Panc1 (cell line): ENCODE measurements at regions not wholly inside any gene's neighbourhood (a gene's known extent, or its start where the extent isn't known, plus 50 kb on each side); places are given as distances from the start of the nearest gene placed in this dataset.

Source experiments
- ATAC-seq: fragments of 200-7000 bp; cut with Tn5 transposase; 2 replicates; pipeline ENCODE4 v1.9.1; 2020; ENCODE audit warnings: mild to moderate bottlenecking, moderate library complexity
- BruUV-seq: library from RNA; stranded (reverse); fragments of 400-500 nt; replicated peaks from 2 replicates; lab custom pipeline; 2021; lab: Mats Ljungman, UMichigan
- CTCF ChIA-PET: fragments of 300-600 bp; sonication (Branson Sonifier 250); formaldehyde crosslinking; loops from one replicate; lab custom pipeline; 2022; ENCODE audit warnings: antibody characterized with exemption; lab: Charles Lee
- POLR2A ChIA-PET: fragments of 300-600 bp; sonication (Branson Sonifier 250); formaldehyde crosslinking; loops from one replicate; lab custom pipeline; 2022; ENCODE audit warnings: antibody characterized with exemption; lab: Charles Lee
- DNase-seq: peaks from one replicate; pipeline ENCODE4 v3.0.0-alpha.2; 2010; ENCODE audit warnings: low read depth, low spot score
- H3K27ac ChIP-seq: 2 replicates; pipeline ENCODE4 v1.5.1; 2011; ENCODE audit warnings: mild to moderate bottlenecking, low read length, inconsistent platforms
- H3K27me3 ChIP-seq: fragments of 200-500 bp; sonication (Bioruptor generic); 2 replicates; pipeline ENCODE4 v1.6.0; 2014; ENCODE audit warnings: low read length, inconsistent platforms; ENCODE audit not compliant: control insufficient read depth, insufficient read depth
- H3K36me3 ChIP-seq: fragments of 200-500 bp; sonication (Bioruptor generic); 2 replicates; pipeline ENCODE4 v1.5.1; 2014; ENCODE audit warnings: inconsistent platforms, mild to moderate bottlenecking, low read length, moderate library complexity; ENCODE audit not compliant: control insufficient read depth, insufficient read depth
- H3K4me1 ChIP-seq: 2 replicates; pipeline ENCODE4 v1.5.1; 2011; ENCODE audit warnings: inconsistent platforms, mild to moderate bottlenecking, low read length, moderate library complexity; ENCODE audit not compliant: control insufficient read depth, insufficient read depth
- H3K4me3 ChIP-seq, 2 experiments: 2 replicates each; pipeline ENCODE4 v1.5.1; 2011 to 2012; ENCODE audit warnings: low read depth in 2 of 2, low read length in 2 of 2, mild to moderate bottlenecking in 2 of 2, inconsistent platforms in 1 of 2, moderate library complexity in 1 of 2
- H3K9me3 ChIP-seq: fragments of 200-500 bp; sonication (Bioruptor generic); 2 replicates; pipeline ENCODE4 v1.5.1; 2014; ENCODE audit warnings: low read depth, mild to moderate bottlenecking, inconsistent platforms, low read length, moderate library complexity; ENCODE audit not compliant: control insufficient read depth, insufficient read depth
- CTCF ChIP-seq: fragments of 450-650 bp; IDR thresholded peaks from 2 replicates; pipeline ENCODE4 v1.5.1; 2017; ENCODE audit warnings: mild to moderate bottlenecking
- POLR2AphosphoS5 ChIP-seq: IDR thresholded peaks from 2 replicates; pipeline ENCODE4 v1.6.1; 2012; ENCODE audit warnings: mild to moderate bottlenecking, low read depth, low read length, moderate library complexity
- REST ChIP-seq, 2 experiments: IDR thresholded peaks; 2 replicates each; pipeline ENCODE4 v1.6.1; 2011 to 2012; ENCODE audit warnings: low read depth in 2 of 2, control low read depth in 1 of 2, low read length in 1 of 2, mild to moderate bottlenecking in 1 of 2, moderate library complexity in 1 of 2; ENCODE audit not compliant: insufficient read depth in 1 of 2
- SIN3A ChIP-seq: IDR thresholded peaks from 2 replicates; pipeline ENCODE4 v1.6.1; 2012; ENCODE audit warnings: low read depth, mild to moderate bottlenecking, low read length, moderate library complexity, borderline replicate concordance; ENCODE audit not compliant: insufficient read depth
- TCF7L2 ChIP-seq: IDR thresholded peaks from 2 replicates; pipeline ENCODE4 v1.6.1; 2011; ENCODE audit warnings: mild to moderate bottlenecking, low read depth, low read length, inconsistent platforms
- in situ Hi-C: cut with HindIII; loops from 2 replicates; pipeline ENCODE4 v1.10.0; 2016; ENCODE audit warnings: low sequenced_read_pairs, low pct_unique_long_range_greater_than_20kb
- intact Hi-C: fragments of 100-400 bp; cut with micrococcal nuclease; formaldehyde crosslinking; loops from one replicate; pipeline ENCODE4 v1.10.0; 2022; ENCODE audit not compliant: unreplicated experiment

- DNase-seq, result no peak
- no TSS peak for BruUV-seq
- Histone ChIP-seq H3K4me3 (no peak overlapping the region), H3K36me3 (no peaks in the 10 kb centered on the region), H3K9me3 (no peaks in the 10 kb centered on the region), H3K27ac (no peak overlapping the region), H3K4me1 (no peaks in the 10 kb centered on the region), H3K27me3 (no peaks in the 10 kb centered on the region; the same call in 1 of the 2 replicates)
- CTCF ChIA-PET, result no interaction called here
- POLR2A ChIA-PET, result no interaction called here
- in situ Hi-C loops, result no loop called here
- no peak for TF ChIP-seq TCF7L2
- TF ChIP-seq REST (IDR thresholded peaks at IDR 0.05; ENCODE audit: insufficient read depth in 1 of 2, low read depth in 2 of 2, low read length in 1 of 2), result no peak
- TF ChIP-seq SIN3A, result no peak
- no peak for TF ChIP-seq CTCF
- TF ChIP-seq POLR2AphosphoS5, result no peak
- ATAC-seq, result no peak
- intact Hi-C loops, result no loop called here
Observed at GRCh38 chr3:181417748-181418147, 294.0 kb upstream of the SOX2 start.

GRCh38 chr3:181410870-181411269, 300.9 kb upstream of the SOX2 start:
- DNase-seq (no peak), ATAC-seq (no peak)
- H3K27me3 ChIP-seq, result no peaks in the 10 kb centered on the region; the same call in 1 of the 2 replicates
- ChIA-PET CTCF (no interaction called here), POLR2A (no interaction called here)
- H3K4me1 ChIP-seq, result no peaks in the 10 kb centered on the region
- no peak for TF ChIP-seq REST (IDR thresholded peaks at IDR 0.05; ENCODE audit: insufficient read depth in 1 of 2, low read depth in 2 of 2, low read length in 1 of 2)
- TF ChIP-seq CTCF, result no peak
- TF ChIP-seq TCF7L2, result no peak
- no peak for TF ChIP-seq SIN3A
- TF ChIP-seq POLR2AphosphoS5, result no peak
- BruUV-seq, result no TSS peak
- no peaks in the 10 kb centered on the region for H3K36me3 ChIP-seq
- no peak overlapping the region for H3K27ac ChIP-seq
- H3K4me3 ChIP-seq, result no peak overlapping the region
- in situ Hi-C loops (no loop called here), intact Hi-C loops (no loop called here)
- no peaks in the 10 kb centered on the region for H3K9me3 ChIP-seq
